ENCODE measurements at regions not wholly inside any gene's neighbourhood (a gene's known extent, or its start where the extent isn't known, plus 50 kb on each side); places are given as distances from the start of the nearest gene placed in this dataset.

DNA sequence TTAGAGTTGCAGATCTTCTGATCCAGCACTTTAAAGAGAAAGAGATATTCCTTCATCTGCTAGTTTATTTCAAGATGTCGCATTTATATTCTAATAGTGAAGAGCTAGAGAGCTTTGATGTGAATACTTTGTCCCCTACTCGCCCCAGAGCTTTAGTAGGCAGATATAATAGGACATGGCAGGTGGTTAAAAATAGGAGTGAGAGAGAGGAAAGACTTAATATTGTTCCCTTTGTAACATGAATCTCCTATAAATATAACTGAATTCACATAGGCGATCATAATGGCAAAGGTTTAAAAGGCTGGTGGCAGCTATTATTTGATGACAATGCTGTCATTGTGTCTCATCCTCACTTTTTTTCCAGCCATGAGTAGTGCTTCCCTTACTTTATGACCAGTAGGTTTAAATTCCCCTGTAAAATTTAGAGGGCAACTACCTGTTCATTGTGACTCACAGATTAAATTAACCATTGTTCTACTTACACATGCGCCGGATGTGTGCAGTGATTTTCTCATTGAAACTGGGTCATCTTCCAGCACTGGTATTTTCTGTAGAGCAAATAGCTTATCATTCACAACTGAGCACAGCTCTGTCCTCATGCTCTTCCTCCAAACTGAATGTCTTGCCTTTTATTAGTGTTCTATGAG lies 906.7 kb upstream of the CELF2 start:
- no peak for DNase-seq

GRCh38 chr10:10118131-10118530 lies 899.5 kb upstream of the CELF2 start:
- no peak for DNase-seq

DNA sequence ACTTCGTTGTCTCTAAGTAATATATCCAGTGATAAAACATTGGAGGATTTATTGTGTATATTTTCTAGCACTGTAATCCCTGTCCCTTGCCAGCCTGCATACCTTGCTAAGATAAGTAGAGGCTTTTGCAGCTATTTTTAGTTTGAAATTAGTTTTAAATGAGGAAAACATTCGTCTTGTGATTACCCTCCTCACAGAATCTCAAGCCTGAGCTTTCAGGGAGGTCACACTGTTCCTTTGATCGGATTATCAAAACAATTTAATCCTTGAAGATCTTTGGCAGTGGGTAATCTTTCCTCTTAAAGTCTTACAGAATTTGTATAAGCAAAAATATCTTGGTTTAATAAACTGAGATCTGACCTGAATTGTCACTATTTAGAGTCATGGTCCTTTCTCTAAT lies 897.0 kb upstream of the CELF2 start:
- no peak for DNase-seq

DNA sequence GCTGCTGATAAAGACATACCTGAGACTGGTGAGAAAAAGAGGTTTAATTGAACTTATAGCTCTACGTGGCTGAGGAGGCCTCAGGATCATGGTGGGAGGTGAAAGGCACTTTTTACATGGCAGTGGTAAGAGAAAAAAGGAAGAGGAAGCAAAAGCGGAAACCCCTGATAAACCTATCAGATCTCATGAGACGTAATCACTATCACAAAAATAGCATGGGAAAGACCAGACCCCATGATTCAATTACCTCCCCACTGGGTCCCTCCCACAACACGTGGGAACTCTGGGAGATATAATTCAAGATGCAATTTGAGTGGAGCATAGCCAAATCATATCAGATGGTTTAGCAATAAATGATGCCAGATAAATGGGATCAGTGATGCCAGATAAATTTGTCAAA lies 892.0 kb upstream of the CELF2 start:
- no peak for DNase-seq

- DNase-seq = no peak
Observed at GRCh38 chr10:10126218-10126617, 891.5 kb upstream of the CELF2 start.

DNA sequence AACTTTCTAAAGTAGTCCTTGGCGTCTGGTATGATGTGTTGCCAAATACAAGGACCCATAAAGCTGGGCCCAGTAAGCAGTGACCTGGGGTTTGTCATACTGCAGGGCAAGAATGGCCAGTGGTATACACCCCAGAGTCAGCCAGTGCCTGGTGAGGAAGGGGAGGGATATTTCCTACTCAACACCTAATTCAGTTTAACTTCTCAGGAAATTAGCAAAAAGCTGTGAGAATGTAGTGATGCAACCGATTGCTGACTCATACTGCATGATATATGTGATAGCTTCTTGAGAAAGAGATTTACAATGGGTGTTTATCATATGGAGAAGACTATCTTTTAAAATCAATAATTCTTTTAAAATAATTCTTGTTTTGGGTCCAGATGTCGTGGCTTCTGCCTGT lies 889.3 kb upstream of the CELF2 start:
- DNase-seq = no peak

- DNase-seq = no peak
Observed at GRCh38 chr10:10130686-10131085, 887.0 kb upstream of the CELF2 start.

DNA sequence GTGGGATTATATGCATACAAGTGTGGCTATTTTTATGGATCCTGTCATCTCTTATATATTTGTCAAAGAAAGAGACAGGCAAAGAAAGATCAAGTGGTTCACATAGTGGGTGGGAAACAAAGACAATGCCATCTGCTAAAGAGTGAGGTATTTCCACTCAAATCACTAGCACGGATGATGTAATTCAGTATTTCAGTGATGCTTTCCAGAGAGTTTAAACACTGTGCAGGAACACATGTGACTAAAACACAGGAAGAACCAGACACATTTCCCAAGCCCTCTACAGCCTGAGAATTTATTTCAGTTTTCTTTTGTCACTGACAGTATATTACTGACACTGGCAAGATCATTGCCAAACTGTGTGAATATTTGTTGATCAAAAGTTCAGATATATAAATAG lies 885.7 kb upstream of the CELF2 start:
- DNase-seq = no peak

GRCh38 chr10:10133281-10133680 lies 884.4 kb upstream of the CELF2 start:
- DNase-seq = no peak

DNA sequence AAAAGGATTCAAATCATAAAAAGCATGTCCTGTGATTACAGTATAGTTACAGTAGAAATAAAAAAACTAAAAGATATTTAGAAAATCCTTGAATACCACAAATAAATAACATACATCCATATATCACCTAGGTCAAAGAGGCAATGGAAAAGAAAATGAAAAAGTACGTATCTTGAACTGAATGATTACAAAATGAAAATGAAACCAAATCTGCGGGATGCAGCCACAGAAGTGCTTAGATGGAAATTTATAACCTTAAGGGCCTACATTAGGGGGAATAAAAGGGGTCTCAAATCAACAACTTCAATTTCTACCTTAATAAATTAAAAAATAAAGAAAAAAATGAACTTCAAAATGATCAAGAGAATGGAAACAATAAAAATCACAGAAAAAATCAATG lies 879.0 kb upstream of the CELF2 start:
- DNase-seq = peak; percentile 11

GRCh38 chr10:10141782-10142382 lies 875.8 kb upstream of the CELF2 start:
- no peak for DNase-seq

DNA sequence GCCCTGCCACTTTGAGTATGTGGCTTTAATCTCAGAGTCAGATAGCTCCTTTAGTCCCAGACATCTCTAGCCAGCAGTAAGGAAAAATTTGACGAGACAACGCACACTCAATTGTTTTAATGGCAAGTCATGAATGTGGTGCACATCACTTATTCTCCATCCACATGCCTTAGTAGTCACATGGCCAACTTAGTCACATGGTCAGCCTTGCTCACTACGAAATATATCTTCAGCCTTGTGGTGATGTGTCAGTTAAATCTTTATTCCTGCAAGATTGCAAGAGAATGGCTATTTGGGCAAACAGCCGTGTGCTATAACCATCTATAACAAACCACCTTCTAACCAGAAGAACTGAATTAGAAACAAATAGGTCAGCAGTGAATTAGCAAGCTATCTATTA lies 871.1 kb upstream of the CELF2 start:
- no peak for DNase-seq

DNA sequence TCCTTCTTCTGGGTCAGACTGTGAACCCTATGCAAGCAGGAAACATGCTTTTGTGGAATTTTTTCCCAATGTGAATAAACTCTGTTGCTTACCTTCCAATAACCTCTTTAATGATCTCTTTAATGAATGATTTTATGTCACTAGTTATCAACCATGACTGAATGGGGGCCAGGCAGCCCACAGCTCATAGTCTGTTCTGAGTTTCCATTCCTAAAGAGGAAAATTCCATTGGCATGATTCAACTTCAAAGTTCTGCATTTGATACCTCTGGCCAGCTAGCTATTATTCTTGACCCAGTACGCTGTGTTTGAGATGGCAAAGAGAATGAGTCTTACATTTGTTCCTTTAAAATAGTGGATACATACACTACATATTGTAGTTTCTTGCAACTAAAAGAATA lies 867.8 kb upstream of the CELF2 start:
- no peak for DNase-seq

GRCh38 chr10:10156917-10157600 lies 860.6 kb upstream of the CELF2 start:
- DNase-seq = no peak

GRCh38 chr10:10160821-10161312 lies 856.8 kb upstream of the CELF2 start:
- DNase-seq = no peak

- no peak for DNase-seq
Observed at GRCh38 chr10:10164848-10165247, 852.8 kb upstream of the CELF2 start.

DNA sequence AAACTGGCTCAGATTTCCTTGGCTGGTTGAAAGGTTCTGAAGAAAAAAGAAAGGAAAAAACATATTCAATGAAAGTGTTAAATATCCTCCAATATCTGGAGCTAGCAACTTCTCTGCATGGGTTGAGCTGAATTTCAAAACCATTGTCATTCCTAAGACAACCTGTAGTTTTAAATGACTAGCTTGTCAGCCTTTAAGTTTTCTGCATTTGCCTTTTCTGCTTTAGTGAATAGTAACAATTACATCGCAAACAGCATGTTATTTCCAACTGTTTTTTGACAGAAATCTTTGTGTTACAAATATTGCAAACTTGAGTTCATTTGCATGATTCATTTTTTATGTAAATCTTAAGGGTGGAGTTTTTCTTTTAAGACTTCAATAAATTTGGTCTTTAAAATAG lies 852.3 kb upstream of the CELF2 start:
- no peak for DNase-seq

DNA sequence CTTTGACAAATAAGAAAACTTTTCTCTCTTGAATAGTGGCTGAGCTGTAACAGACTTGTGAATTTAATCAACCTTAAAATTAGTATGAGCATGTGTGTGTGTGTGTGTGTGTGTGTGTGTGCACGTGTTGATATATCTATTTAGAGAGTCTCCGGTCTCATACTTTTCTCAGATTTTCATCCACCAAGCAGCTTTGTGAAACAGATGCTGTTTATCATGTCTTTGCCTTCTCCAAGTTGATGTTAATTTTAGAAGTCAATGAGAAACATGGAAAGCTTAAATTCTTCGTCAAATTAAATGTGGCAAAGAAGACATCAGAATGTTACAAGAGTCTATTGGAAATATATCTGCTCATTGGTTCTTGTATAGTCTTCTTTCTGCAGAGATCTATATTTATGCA lies 839.2 kb upstream of the CELF2 start:
- no peak for DNase-seq

GRCh38 chr10:10193848-10194247 lies 823.8 kb upstream of the CELF2 start:
- DNase-seq = no peak

DNA sequence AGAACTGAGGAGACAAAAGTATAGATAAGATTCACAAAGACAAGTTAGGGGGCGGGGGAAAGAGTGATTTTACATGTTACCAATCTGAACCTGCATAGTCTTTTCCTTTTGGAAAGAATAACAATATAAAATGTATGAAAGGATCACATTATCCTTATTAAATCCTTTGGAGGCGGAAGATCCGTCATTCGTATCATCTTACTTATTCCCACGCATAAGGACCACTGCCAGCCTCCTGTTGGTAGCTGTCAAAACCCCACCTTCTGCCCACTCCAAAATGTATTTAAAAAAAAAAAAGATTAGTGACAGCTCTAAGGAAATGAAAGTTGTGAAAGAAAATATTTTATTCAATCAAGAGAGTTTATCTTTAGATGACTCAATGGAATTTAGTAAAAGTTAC lies 821.0 kb upstream of the CELF2 start:
- no peak for DNase-seq

GRCh38 chr10:10197423-10197822 lies 820.2 kb upstream of the CELF2 start:
- DNase-seq = no peak

DNA sequence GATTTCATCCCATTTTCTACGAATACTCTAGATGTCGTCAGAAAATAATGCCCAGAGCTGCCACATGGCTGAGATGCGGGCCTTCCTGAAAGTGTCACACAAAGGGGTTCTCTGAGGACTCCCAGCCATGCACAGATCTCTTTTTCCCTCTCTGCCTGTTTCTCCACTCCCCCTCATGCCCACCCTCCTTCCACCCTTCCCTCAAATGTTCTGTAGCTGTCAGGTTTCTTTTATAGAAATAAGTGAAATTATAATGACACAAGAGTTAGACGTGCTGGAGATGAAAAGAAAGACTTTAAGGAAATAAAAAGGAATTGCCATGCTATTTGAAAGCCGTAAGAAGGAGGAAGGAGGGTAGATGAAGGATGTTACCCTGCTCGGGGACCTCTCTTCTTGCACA lies 819.3 kb upstream of the CELF2 start:
- DNase-seq = no peak

GRCh38 chr10:10204415-10204814 lies 813.3 kb upstream of the CELF2 start:
- DNase-seq = no peak

- DNase-seq = no peak
Observed at GRCh38 chr10:10205906-10206305, 811.8 kb upstream of the CELF2 start.

- no peak for DNase-seq
Observed at GRCh38 chr10:10207538-10207937, 810.1 kb upstream of the CELF2 start.

Measured in CD4-positive, alpha-beta T cell treated with Interleukin-4 for 4 hours (primary cell).